ENCODE measurements at regions not wholly inside any gene's neighbourhood (a gene's known extent, or its start where the extent isn't known, plus 50 kb on each side); places are given as distances from the start of the nearest gene placed in this dataset.
"Not testable (repeated sequence)": the region's sequence is repeated elsewhere in the genome, so short reads cannot be mapped to it uniquely, and the experiment has no call there.

- no peak overlapping the region for H3K27ac ChIP-seq
- no peak for TF ChIP-seq CTCF (conservative IDR thresholded peaks at IDR 0.05)
Measured at GRCh38 chr1:81738875-81739274, 61.9 kb upstream of the ADGRL2 start.

GRCh38 chr1:81733480-81733879 is 67.3 kb upstream of the ADGRL2 start:
- TF ChIP-seq CTCF (conservative IDR thresholded peaks at IDR 0.05): no peak
- H3K27ac ChIP-seq: no peak overlapping the region

- no peak for TF ChIP-seq CTCF (conservative IDR thresholded peaks at IDR 0.05)
- no peak overlapping the region for H3K27ac ChIP-seq
Measured at GRCh38 chr1:81731989-81732388, 68.7 kb upstream of the ADGRL2 start.

- H3K27ac ChIP-seq: no peak overlapping the region
- TF ChIP-seq CTCF (conservative IDR thresholded peaks at IDR 0.05): no peak
Measured at GRCh38 chr1:81730881-81731280, 69.9 kb upstream of the ADGRL2 start.

- not testable (repeated sequence) for H3K27ac ChIP-seq
Measured at GRCh38 chr1:81730299-81730698, 70.4 kb upstream of the ADGRL2 start.

GRCh38 chr1:81729818-81730217 is 70.9 kb upstream of the ADGRL2 start:
- no peak for TF ChIP-seq CTCF (conservative IDR thresholded peaks at IDR 0.05)

GRCh38 chr1:81729239-81729638 is 71.5 kb upstream of the ADGRL2 start:
- TF ChIP-seq CTCF (conservative IDR thresholded peaks at IDR 0.05): no peak
- no peak overlapping the region for H3K27ac ChIP-seq

More at GRCh38 chr1:81729818-81730217, 70.9 kb upstream of the ADGRL2 start:
- H3K27ac ChIP-seq: no peak overlapping the region

- TF ChIP-seq CTCF (conservative IDR thresholded peaks at IDR 0.05): no peak
- no peak overlapping the region for H3K27ac ChIP-seq
Measured at GRCh38 chr1:81725823-81726222, 74.9 kb upstream of the ADGRL2 start.

GRCh38 chr1:81722631-81723328 is 78.0 kb upstream of the ADGRL2 start:
- not testable (repeated sequence) for H3K27ac ChIP-seq

GRCh38 chr1:81720256-81720655 is 80.5 kb upstream of the ADGRL2 start:
- not testable (repeated sequence) for H3K27ac ChIP-seq
